ENCODE measurements at regions not wholly inside any gene's neighbourhood (a gene's known extent, or its start where the extent isn't known, plus 50 kb on each side); places are given as distances from the start of the nearest gene placed in this dataset.

DNA sequence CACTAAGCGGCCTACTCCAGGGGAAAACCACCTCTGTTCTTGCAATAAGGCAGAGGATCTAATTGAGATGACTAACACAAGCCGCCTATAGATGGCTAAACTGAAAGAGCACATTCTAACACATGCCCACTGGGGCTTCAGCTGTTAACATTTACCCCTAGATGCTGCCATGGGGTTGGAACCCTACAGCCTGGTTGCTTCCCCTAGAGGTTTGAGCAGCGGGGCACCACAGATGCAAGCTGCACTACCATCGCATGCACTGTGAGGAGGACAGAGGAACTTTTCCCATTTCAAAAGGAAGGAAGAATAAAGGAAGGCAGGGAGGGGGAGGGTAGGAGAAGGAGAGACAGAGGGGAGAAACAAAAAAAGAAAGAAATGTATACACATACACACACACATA, 465.8 kb upstream of the PCDH15 start:
- no peak for DNase-seq (ENCODE audit: low read depth)
- no peaks in the 10 kb centered on the region for H3K27me3 ChIP-seq (ENCODE audit: control insufficient read depth, insufficient read depth, low read length)
- H3K36me3 ChIP-seq (ENCODE audit: control insufficient read depth, insufficient read depth, low read length) = no peaks in the 10 kb centered on the region
- no peak overlapping the region for H3K4me3 ChIP-seq (ENCODE audit: low read depth, low read length)
- TF ChIP-seq, protein P1, sequence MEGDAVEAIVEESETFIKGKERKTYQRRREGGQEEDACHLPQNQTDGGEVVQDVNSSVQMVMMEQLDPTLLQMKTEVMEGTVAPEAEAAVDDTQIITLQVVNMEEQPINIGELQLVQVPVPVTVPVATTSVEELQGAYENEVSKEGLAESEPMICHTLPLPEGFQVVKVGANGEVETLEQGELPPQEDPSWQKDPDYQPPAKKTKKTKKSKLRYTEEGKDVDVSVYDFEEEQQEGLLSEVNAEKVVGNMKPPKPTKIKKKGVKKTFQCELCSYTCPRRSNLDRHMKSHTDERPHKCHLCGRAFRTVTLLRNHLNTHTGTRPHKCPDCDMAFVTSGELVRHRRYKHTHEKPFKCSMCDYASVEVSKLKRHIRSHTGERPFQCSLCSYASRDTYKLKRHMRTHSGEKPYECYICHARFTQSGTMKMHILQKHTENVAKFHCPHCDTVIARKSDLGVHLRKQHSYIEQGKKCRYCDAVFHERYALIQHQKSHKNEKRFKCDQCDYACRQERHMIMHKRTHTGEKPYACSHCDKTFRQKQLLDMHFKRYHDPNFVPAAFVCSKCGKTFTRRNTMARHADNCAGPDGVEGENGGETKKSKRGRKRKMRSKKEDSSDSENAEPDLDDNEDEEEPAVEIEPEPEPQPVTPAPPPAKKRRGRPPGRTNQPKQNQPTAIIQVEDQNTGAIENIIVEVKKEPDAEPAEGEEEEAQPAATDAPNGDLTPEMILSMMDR (IDR thresholded peaks at IDR 0.05; ENCODE audit: insufficient read depth, low read length, poor library complexity, severe bottlenecking) = no peak

DNA sequence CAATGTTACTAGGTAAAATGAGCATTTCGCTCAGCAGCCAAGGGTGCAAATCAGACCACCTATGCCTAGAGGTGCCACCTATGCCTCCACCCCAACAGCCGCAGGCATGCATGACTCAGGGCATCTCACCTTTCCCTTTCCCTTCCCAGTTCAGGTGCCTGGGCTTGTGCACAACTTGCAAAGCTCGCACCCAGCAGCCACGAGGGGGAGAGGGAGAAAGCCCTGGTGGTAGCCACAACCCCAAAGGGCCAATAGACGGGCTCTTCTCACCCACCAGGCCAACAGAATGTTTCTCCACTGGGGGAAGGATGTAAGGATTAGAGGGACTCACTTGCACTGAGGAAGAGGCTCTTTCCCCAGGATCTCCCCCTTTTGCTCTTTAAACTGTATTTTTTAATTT, 462.3 kb upstream of the PCDH15 start:
- H3K36me3 ChIP-seq (ENCODE audit: control insufficient read depth, insufficient read depth, low read length) = no peaks in the 10 kb centered on the region
- TF ChIP-seq, protein P1 (IDR thresholded peaks at IDR 0.05; ENCODE audit: insufficient read depth, low read length, poor library complexity, severe bottlenecking) = no peak
- no peaks in the 10 kb centered on the region for H3K27me3 ChIP-seq (ENCODE audit: control insufficient read depth, insufficient read depth, low read length)
- no peak for DNase-seq (ENCODE audit: low read depth)
- no peak overlapping the region for H3K4me3 ChIP-seq (ENCODE audit: low read depth, low read length)

- DNase-seq (ENCODE audit: low read depth) = no peak
Measured at GRCh38 chr10:55242544-55242943, 441.5 kb upstream of the PCDH15 start.

GRCh38 chr10:55237462-55237861, 436.4 kb upstream of the PCDH15 start:
- no peak for DNase-seq (ENCODE audit: low read depth)
- Histone ChIP-seq H3K4me3 (ENCODE audit: low read depth, low read length) (no peak overlapping the region), H3K36me3 (ENCODE audit: control insufficient read depth, insufficient read depth, low read length) (no peaks in the 10 kb centered on the region), H3K27me3 (ENCODE audit: control insufficient read depth, insufficient read depth, low read length) (no peaks in the 10 kb centered on the region)
- TF ChIP-seq, protein P1 (IDR thresholded peaks at IDR 0.05; ENCODE audit: insufficient read depth, low read length, poor library complexity, severe bottlenecking) = no peak

More at GRCh38 chr10:55242544-55242943, 441.5 kb upstream of the PCDH15 start:
- TF ChIP-seq, protein P1 (IDR thresholded peaks at IDR 0.05; ENCODE audit: insufficient read depth, low read length, poor library complexity, severe bottlenecking) = no peak
- Histone ChIP-seq H3K36me3 (ENCODE audit: control insufficient read depth, insufficient read depth, low read length) (no peaks in the 10 kb centered on the region), H3K27me3 (ENCODE audit: control insufficient read depth, insufficient read depth, low read length) (no peaks in the 10 kb centered on the region), H3K4me3 (ENCODE audit: low read depth, low read length) (no peak overlapping the region)

GRCh38 chr10:55233505-55233904, 432.5 kb upstream of the PCDH15 start:
- Histone ChIP-seq H3K36me3 (ENCODE audit: control insufficient read depth, insufficient read depth, low read length) (no peaks in the 10 kb centered on the region), H3K27me3 (ENCODE audit: control insufficient read depth, insufficient read depth, low read length) (no peaks in the 10 kb centered on the region), H3K4me3 (ENCODE audit: low read depth, low read length) (no peak overlapping the region)
- TF ChIP-seq, protein P1 (IDR thresholded peaks at IDR 0.05; ENCODE audit: insufficient read depth, low read length, poor library complexity, severe bottlenecking) = no peak
- DNase-seq (ENCODE audit: low read depth) = no peak

GRCh38 chr10:55233090-55233489, 432.1 kb upstream of the PCDH15 start:
- TF ChIP-seq, protein P1 (IDR thresholded peaks at IDR 0.05; ENCODE audit: insufficient read depth, low read length, poor library complexity, severe bottlenecking) = no peak
- no peak for DNase-seq (ENCODE audit: low read depth)
- no peaks in the 10 kb centered on the region for H3K27me3 ChIP-seq (ENCODE audit: control insufficient read depth, insufficient read depth, low read length)
- H3K36me3 ChIP-seq (ENCODE audit: control insufficient read depth, insufficient read depth, low read length) = no peaks in the 10 kb centered on the region
- H3K4me3 ChIP-seq (ENCODE audit: low read depth, low read length) = no peak overlapping the region

Measured in kidney epithelial cell (primary cell).